ENCODE measurements at regions not wholly inside any gene's neighbourhood (a gene's known extent, or its start where the extent isn't known, plus 50 kb on each side); places are given as distances from the start of the nearest gene placed in this dataset.

GRCh38 chr2:15031745-15032240 lies 399.3 kb downstream of the LRATD1 start:
- Mint-ChIP-seq H3K27me3 (ENCODE audit: unreplicated experiment) (peaks cover 2% of the 10 kb centered on the region), H3K4me1 (ENCODE audit: low read depth, unreplicated experiment) (no peaks in the 10 kb centered on the region), H3K9me3 (ENCODE audit: unreplicated experiment) (peaks cover 5% of the 10 kb centered on the region), H3K36me3 (ENCODE audit: unreplicated experiment) (no peaks in the 10 kb centered on the region), H3K27ac (ENCODE audit: unreplicated experiment) (no peak overlapping the region), H3K4me3 (ENCODE audit: unreplicated experiment) (no peak overlapping the region)
- no peak for DNase-seq
- no peak for TF ChIP-seq CTCF (IDR thresholded peaks at IDR 0.05; ENCODE audit: partially characterized antibody, unreplicated experiment)

DNA sequence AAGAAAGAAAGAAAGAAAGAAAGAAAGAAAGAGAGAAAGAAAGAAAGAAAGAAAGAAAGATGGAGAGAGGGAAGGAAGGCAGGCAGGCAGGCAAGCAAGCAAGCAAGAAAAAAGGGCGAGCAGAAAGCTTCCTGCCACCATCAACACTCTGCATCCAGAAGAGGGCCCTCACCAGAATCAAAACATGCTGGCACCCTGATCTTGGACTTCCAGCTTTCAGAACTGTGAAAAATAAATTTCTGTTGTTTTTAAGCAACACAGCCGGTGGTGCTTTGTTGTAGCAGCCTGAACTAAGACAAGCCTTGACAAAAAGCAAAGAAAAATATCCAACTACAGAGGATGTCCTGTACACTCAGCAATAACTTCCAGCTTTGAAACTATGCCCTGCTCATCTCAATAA lies 401.7 kb downstream of the LRATD1 start:
- no peak for TF ChIP-seq CTCF (IDR thresholded peaks at IDR 0.05; ENCODE audit: partially characterized antibody, unreplicated experiment)
- Mint-ChIP-seq H3K9me3 (ENCODE audit: unreplicated experiment) (peaks cover 5% of the 10 kb centered on the region), H3K27ac (ENCODE audit: unreplicated experiment) (no peak overlapping the region), H3K4me3 (ENCODE audit: unreplicated experiment) (no peak overlapping the region), H3K4me1 (ENCODE audit: low read depth, unreplicated experiment) (peaks cover 2% of the 10 kb centered on the region), H3K27me3 (ENCODE audit: unreplicated experiment) (peaks cover 2% of the 10 kb centered on the region), H3K36me3 (ENCODE audit: unreplicated experiment) (no peaks in the 10 kb centered on the region)
- DNase-seq: no peak

- DNase-seq: no peak
- Mint-ChIP-seq H3K27ac (ENCODE audit: unreplicated experiment) (no peak overlapping the region), H3K4me3 (ENCODE audit: unreplicated experiment) (no peak overlapping the region), H3K9me3 (ENCODE audit: unreplicated experiment) (peaks cover 5% of the 10 kb centered on the region), H3K4me1 (ENCODE audit: low read depth, unreplicated experiment) (peaks cover 4% of the 10 kb centered on the region), H3K27me3 (ENCODE audit: unreplicated experiment) (peaks cover 2% of the 10 kb centered on the region), H3K36me3 (ENCODE audit: unreplicated experiment) (no peaks in the 10 kb centered on the region)
- no peak for TF ChIP-seq CTCF (IDR thresholded peaks at IDR 0.05; ENCODE audit: partially characterized antibody, unreplicated experiment)
These were observed 402.3 kb downstream of the LRATD1 start for GRCh38 chr2:15034860-15035259.

DNA sequence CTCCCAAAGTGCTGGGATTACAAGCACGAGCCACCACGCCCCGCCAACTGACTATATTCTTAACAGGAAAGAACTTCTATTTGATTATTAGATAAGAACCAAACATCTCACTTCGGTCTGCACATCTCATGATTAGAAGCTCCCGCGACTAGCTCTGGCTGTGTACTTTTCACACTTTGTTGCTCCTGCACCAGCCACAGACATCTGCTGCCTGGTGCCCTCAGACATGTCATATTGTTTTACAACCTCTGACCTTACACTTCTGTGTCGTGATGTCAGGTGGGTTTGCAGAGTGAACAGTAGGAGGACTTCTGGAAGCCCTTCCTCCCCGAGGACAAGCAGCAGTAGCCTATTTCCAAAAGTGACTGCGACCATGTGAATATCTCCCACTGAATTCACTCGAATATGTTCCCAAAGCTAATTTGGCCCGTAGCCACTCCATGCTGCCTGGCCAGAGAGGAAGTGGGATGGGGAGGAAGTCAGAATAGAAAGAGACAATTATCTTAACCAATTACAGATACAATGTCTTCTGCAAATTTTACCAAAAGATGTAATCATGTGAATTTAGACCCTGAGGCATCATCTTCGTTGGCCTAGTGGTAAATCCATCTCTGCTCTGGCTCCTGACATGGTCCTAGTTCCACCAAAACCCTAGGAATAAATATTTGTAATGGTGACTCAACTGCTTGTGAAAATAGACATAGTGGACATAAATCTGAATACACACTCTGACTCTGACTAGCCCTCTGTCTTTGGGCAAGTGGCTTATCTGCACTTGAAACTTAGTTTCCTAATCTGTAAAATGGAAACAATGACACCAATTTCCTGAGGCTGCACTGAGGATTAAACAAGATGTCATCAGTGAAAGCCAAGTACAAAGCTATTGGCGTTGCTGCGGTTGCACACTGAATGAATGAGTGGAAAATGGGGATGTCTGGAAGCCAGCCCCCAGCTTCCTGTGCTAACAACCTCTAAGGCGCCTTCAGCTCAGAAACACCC lies 406.1 kb downstream of the LRATD1 start:
- Mint-ChIP-seq H3K27ac (ENCODE audit: unreplicated experiment) (no peak overlapping the region), H3K4me3 (ENCODE audit: unreplicated experiment) (no peak overlapping the region), H3K4me1 (ENCODE audit: low read depth, unreplicated experiment) (peaks cover 35% of the 10 kb centered on the region), H3K36me3 (ENCODE audit: unreplicated experiment) (no peaks in the 10 kb centered on the region), H3K27me3 (ENCODE audit: unreplicated experiment) (peaks cover 10% of the 10 kb centered on the region), H3K9me3 (ENCODE audit: unreplicated experiment) (peaks cover 15% of the 10 kb centered on the region)
- no peak for TF ChIP-seq CTCF (IDR thresholded peaks at IDR 0.05; ENCODE audit: partially characterized antibody, unreplicated experiment)
- DNase-seq: no peak
